ENCODE measurements at regions not wholly inside any gene's neighbourhood (a gene's known extent, or its start where the extent isn't known, plus 50 kb on each side); places are given as distances from the start of the nearest gene placed in this dataset.

- H3K27me3 Mint-ChIP-seq (ENCODE audit: unreplicated experiment): peaks cover 37% of the 10 kb centered on the region
- no peak overlapping the region for H3K4me3 Mint-ChIP-seq (ENCODE audit: unreplicated experiment)
- H3K27ac Mint-ChIP-seq (ENCODE audit: unreplicated experiment): no peak overlapping the region
- TF ChIP-seq, protein P1, sequence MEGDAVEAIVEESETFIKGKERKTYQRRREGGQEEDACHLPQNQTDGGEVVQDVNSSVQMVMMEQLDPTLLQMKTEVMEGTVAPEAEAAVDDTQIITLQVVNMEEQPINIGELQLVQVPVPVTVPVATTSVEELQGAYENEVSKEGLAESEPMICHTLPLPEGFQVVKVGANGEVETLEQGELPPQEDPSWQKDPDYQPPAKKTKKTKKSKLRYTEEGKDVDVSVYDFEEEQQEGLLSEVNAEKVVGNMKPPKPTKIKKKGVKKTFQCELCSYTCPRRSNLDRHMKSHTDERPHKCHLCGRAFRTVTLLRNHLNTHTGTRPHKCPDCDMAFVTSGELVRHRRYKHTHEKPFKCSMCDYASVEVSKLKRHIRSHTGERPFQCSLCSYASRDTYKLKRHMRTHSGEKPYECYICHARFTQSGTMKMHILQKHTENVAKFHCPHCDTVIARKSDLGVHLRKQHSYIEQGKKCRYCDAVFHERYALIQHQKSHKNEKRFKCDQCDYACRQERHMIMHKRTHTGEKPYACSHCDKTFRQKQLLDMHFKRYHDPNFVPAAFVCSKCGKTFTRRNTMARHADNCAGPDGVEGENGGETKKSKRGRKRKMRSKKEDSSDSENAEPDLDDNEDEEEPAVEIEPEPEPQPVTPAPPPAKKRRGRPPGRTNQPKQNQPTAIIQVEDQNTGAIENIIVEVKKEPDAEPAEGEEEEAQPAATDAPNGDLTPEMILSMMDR (IDR thresholded peaks at IDR 0.05): no peak
- DNase-seq (ENCODE audit: extremely low spot score, unreplicated experiment): no peak
- H3K36me3 Mint-ChIP-seq (ENCODE audit: unreplicated experiment): no peaks in the 10 kb centered on the region
- H3K4me1 Mint-ChIP-seq (ENCODE audit: unreplicated experiment): no peaks in the 10 kb centered on the region
- no peaks in the 10 kb centered on the region for H3K9me3 Mint-ChIP-seq (ENCODE audit: unreplicated experiment)
These were observed 152.5 kb upstream of the CLINT1 start for GRCh38 chr5:158011422-158011821.

- no peak overlapping the region for H3K27ac Mint-ChIP-seq (ENCODE audit: unreplicated experiment)
- H3K36me3 Mint-ChIP-seq (ENCODE audit: unreplicated experiment): no peaks in the 10 kb centered on the region
- TF ChIP-seq, protein P1 (IDR thresholded peaks at IDR 0.05): no peak
- H3K27me3 Mint-ChIP-seq (ENCODE audit: unreplicated experiment): peaks cover 33% of the 10 kb centered on the region
- no peak for DNase-seq (ENCODE audit: extremely low spot score, unreplicated experiment)
- H3K9me3 Mint-ChIP-seq (ENCODE audit: unreplicated experiment): no peaks in the 10 kb centered on the region
- no peaks in the 10 kb centered on the region for H3K4me1 Mint-ChIP-seq (ENCODE audit: unreplicated experiment)
- no peak overlapping the region for H3K4me3 Mint-ChIP-seq (ENCODE audit: unreplicated experiment)
These were observed 151.9 kb upstream of the CLINT1 start for GRCh38 chr5:158010831-158011230.

- Mint-ChIP-seq H3K27ac (ENCODE audit: unreplicated experiment) (no peak overlapping the region), H3K4me3 (ENCODE audit: unreplicated experiment) (no peak overlapping the region), H3K36me3 (ENCODE audit: unreplicated experiment) (no peaks in the 10 kb centered on the region), H3K27me3 (ENCODE audit: unreplicated experiment) (peaks cover 11% of the 10 kb centered on the region), H3K4me1 (ENCODE audit: unreplicated experiment) (no peaks in the 10 kb centered on the region), H3K9me3 (ENCODE audit: unreplicated experiment) (peaks cover 6% of the 10 kb centered on the region)
- no peak for DNase-seq (ENCODE audit: extremely low spot score, unreplicated experiment)
- TF ChIP-seq, protein P1 (IDR thresholded peaks at IDR 0.05): no peak
These were observed 148.4 kb upstream of the CLINT1 start for GRCh38 chr5:158007336-158007735.

DNA sequence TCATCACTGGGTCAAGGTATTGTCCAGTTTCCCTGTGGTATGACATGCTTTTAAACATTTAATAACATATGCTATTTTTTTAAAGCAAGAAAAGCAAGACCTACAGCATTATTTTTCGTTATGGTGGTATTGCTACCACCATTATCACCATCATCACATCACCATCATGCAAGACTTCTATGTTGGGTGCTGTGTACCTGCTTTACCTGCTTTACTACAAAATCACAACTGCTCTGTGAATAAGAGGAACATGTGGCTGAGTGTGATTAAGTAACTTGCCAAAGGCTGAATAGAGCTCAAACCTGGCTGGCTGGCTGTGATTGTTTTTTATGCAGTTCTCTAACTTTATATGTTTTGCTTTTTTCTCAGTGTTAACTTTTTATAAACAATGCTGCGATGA is 140.8 kb upstream of the CLINT1 start:
- no peak for DNase-seq (ENCODE audit: extremely low spot score, unreplicated experiment)
- TF ChIP-seq, protein P1 (IDR thresholded peaks at IDR 0.05): no peak
- H3K4me3 Mint-ChIP-seq (ENCODE audit: unreplicated experiment): no peak overlapping the region

GRCh38 chr5:157997991-157998504 is 139.1 kb upstream of the CLINT1 start:
- H3K36me3 Mint-ChIP-seq (ENCODE audit: unreplicated experiment): no peaks in the 10 kb centered on the region
- no peak for DNase-seq (ENCODE audit: extremely low spot score, unreplicated experiment)
- TF ChIP-seq, protein P1 (IDR thresholded peaks at IDR 0.05): no peak
- peaks cover 5% of the 10 kb centered on the region for H3K4me1 Mint-ChIP-seq (ENCODE audit: unreplicated experiment)
- no peaks in the 10 kb centered on the region for H3K27me3 Mint-ChIP-seq (ENCODE audit: unreplicated experiment)
- H3K27ac Mint-ChIP-seq (ENCODE audit: unreplicated experiment): no peak overlapping the region
- no peak overlapping the region for H3K4me3 Mint-ChIP-seq (ENCODE audit: unreplicated experiment)
- no peaks in the 10 kb centered on the region for H3K9me3 Mint-ChIP-seq (ENCODE audit: unreplicated experiment)

More for the DNA sequence above, 140.8 kb upstream of the CLINT1 start:
- H3K27ac Mint-ChIP-seq (ENCODE audit: unreplicated experiment): no peak overlapping the region
- H3K4me1 Mint-ChIP-seq (ENCODE audit: unreplicated experiment): peaks cover 5% of the 10 kb centered on the region
- no peaks in the 10 kb centered on the region for H3K36me3 Mint-ChIP-seq (ENCODE audit: unreplicated experiment)
- H3K9me3 Mint-ChIP-seq (ENCODE audit: unreplicated experiment): no peaks in the 10 kb centered on the region
- H3K27me3 Mint-ChIP-seq (ENCODE audit: unreplicated experiment): no peaks in the 10 kb centered on the region
